ENCODE measurements at regions not wholly inside any gene's neighbourhood (a gene's known extent, or its start where the extent isn't known, plus 50 kb on each side); places are given as distances from the start of the nearest gene placed in this dataset.

- Histone ChIP-seq H3K4me1 (no peaks in the 10 kb centered on the region), H3K27me3 (no peaks in the 10 kb centered on the region), H3K9me3 (peaks cover 0 to 31% (median 0%) of the 10 kb centered on the region in 4 donors), H3K4me3 (no peak overlapping the region), H3K36me3 (no peaks in the 10 kb centered on the region), H3K27ac (no peak overlapping the region)
- no peak for TF ChIP-seq POLR2A (IDR thresholded peaks at IDR 0.05)
- TF ChIP-seq EP300 (IDR thresholded peaks at IDR 0.05) = no peak
- no peak for TF ChIP-seq CTCF (IDR thresholded peaks at IDR 0.05)
- whole genome bisulfite sequencing, 2 donors = 56 to 66% methylated on average over 2 of the region's 2 CpGs
- no peak for DNase-seq (ENCODE audit: low spot score in 2 of 2)
Measured at GRCh38 chr5:3411363-3411762, 184.3 kb upstream of the IRX1 start.

- H3K4me1 ChIP-seq = no peaks in the 10 kb centered on the region
- WGBS, 2 donors = 68 to 70% methylated on average over 8 of the region's 8 CpGs
Measured at GRCh38 chr5:3401635-3402034, 194.0 kb upstream of the IRX1 start.

GRCh38 chr5:3400659-3401058 lies 195.0 kb upstream of the IRX1 start:
- no peak for TF ChIP-seq EP300 (IDR thresholded peaks at IDR 0.05)
- Histone ChIP-seq H3K4me1 (no peaks in the 10 kb centered on the region), H3K27ac (no peak overlapping the region), H3K4me3 (no peak overlapping the region), H3K27me3 (no peaks in the 10 kb centered on the region), H3K36me3 (no peaks in the 10 kb centered on the region), H3K9me3 (peaks cover 0 to 41% (median 2%) of the 10 kb centered on the region in 4 donors)
- DNase-seq (ENCODE audit: low spot score in 2 of 2) = no peak
- WGBS, 2 donors = 84 to 87% methylated on average over 8 of the region's 8 CpGs

More at GRCh38 chr5:3401635-3402034, 194.0 kb upstream of the IRX1 start:
- Histone ChIP-seq H3K36me3 (no peaks in the 10 kb centered on the region), H3K9me3 (peaks cover 0 to 49% (median 2%) of the 10 kb centered on the region in 4 donors), H3K27ac (no peak overlapping the region), H3K27me3 (no peaks in the 10 kb centered on the region), H3K4me3 (no peak overlapping the region)
- no peak for DNase-seq (ENCODE audit: low spot score in 2 of 2)
- TF ChIP-seq POLR2A (IDR thresholded peaks at IDR 0.05) = no peak
- TF ChIP-seq CTCF (IDR thresholded peaks at IDR 0.05) = no peak
- no peak for TF ChIP-seq EP300 (IDR thresholded peaks at IDR 0.05)

- H3K9me3 ChIP-seq = peaks cover 0 to 20% (median 2%) of the 10 kb centered on the region in 4 donors
- no peak overlapping the region for H3K27ac ChIP-seq
- no peaks in the 10 kb centered on the region for H3K36me3 ChIP-seq
- no peak for TF ChIP-seq EP300 (IDR thresholded peaks at IDR 0.05)
- no peak for TF ChIP-seq POLR2A (IDR thresholded peaks at IDR 0.05)
- no peak for TF ChIP-seq CTCF (IDR thresholded peaks at IDR 0.05)
- WGBS, 2 donors = 27 to 47% methylated on average over 12 of the region's 12 CpGs
- no peaks in the 10 kb centered on the region for H3K27me3 ChIP-seq
- DNase-seq (ENCODE audit: low spot score in 2 of 2) = no peak
- H3K4me1 ChIP-seq = no peaks in the 10 kb centered on the region
- no peak overlapping the region for H3K4me3 ChIP-seq
Measured at GRCh38 chr5:3394891-3395599, 200.6 kb upstream of the IRX1 start.

- no peaks in the 10 kb centered on the region for H3K27me3 ChIP-seq
- 54 to 63% methylated on average over 24 of the region's 24 CpGs for WGBS, 2 donors
- no peaks in the 10 kb centered on the region for H3K4me1 ChIP-seq
- H3K27ac ChIP-seq = no peak overlapping the region
- peaks cover 0 to 11% (median 0%) of the 10 kb centered on the region in 4 donors for H3K9me3 ChIP-seq
- TF ChIP-seq EP300 (IDR thresholded peaks at IDR 0.05) (no peak), CTCF (IDR thresholded peaks at IDR 0.05) (no peak), POLR2A (IDR thresholded peaks at IDR 0.05) (no peak)
- DNase-seq (ENCODE audit: low spot score in 2 of 2) = no peak
- no peak overlapping the region for H3K4me3 ChIP-seq
- H3K36me3 ChIP-seq = no peaks in the 10 kb centered on the region
Measured at GRCh38 chr5:3393920-3394597, 201.6 kb upstream of the IRX1 start.

Measured in tibial nerve (tissue), 4 donors.